ENCODE measurements at regions not wholly inside any gene's neighbourhood (a gene's known extent, or its start where the extent isn't known, plus 50 kb on each side); places are given as distances from the start of the nearest gene placed in this dataset.
"Not testable (repeated sequence)": the region's sequence is repeated elsewhere in the genome, so short reads cannot be mapped to it uniquely, and the experiment has no call there.

GRCh38 chr1:47661040-47661439, 223.2 kb downstream of the FOXD2 start:
- DNase-seq (ENCODE audit: low spot score): no peak

GRCh38 chr1:47662068-47662467, 224.2 kb downstream of the FOXD2 start:
- no peak for DNase-seq (ENCODE audit: low spot score)

GRCh38 chr1:47663286-47663685, 225.4 kb downstream of the FOXD2 start:
- DNase-seq (ENCODE audit: low spot score): peak; percentile 10

GRCh38 chr1:47664356-47664755, 226.5 kb downstream of the FOXD2 start:
- no peak for DNase-seq (ENCODE audit: low spot score)

GRCh38 chr1:47664896-47665295, 227.1 kb downstream of the FOXD2 start:
- not testable (repeated sequence) for DNase-seq (ENCODE audit: low spot score)

- DNase-seq (ENCODE audit: low spot score): peak; percentile 17
These were observed 231.3 kb downstream of the FOXD2 start for GRCh38 chr1:47669081-47669585.

- no peak for DNase-seq (ENCODE audit: low spot score)
These were observed 234.8 kb downstream of the FOXD2 start for GRCh38 chr1:47672622-47673021.

GRCh38 chr1:47674189-47674588, 236.3 kb downstream of the FOXD2 start:
- DNase-seq (ENCODE audit: low spot score): no peak

GRCh38 chr1:47675047-47675675, 237.3 kb downstream of the FOXD2 start:
- no peak for DNase-seq (ENCODE audit: low spot score)

GRCh38 chr1:47675721-47676120, 237.9 kb downstream of the FOXD2 start:
- DNase-seq (ENCODE audit: low spot score): no peak

GRCh38 chr1:47676311-47677054, 238.6 kb downstream of the FOXD2 start:
- no peak for DNase-seq (ENCODE audit: low spot score)

- DNase-seq (ENCODE audit: low spot score): no peak
These were observed 239.5 kb downstream of the FOXD2 start for GRCh38 chr1:47677241-47677940.

GRCh38 chr1:47678464-47678980, 240.7 kb downstream of the FOXD2 start:
- DNase-seq (ENCODE audit: low spot score): no peak

GRCh38 chr1:47679301-47679791, 241.5 kb downstream of the FOXD2 start:
- no peak for DNase-seq (ENCODE audit: low spot score)

- DNase-seq (ENCODE audit: low spot score): no peak
These were observed 242.0 kb downstream of the FOXD2 start for GRCh38 chr1:47679826-47680225.

- no peak for DNase-seq (ENCODE audit: low spot score)
These were observed 243.1 kb downstream of the FOXD2 start for GRCh38 chr1:47680815-47681475.

GRCh38 chr1:47681735-47682134, 243.9 kb downstream of the FOXD2 start:
- DNase-seq (ENCODE audit: low spot score): no peak

GRCh38 chr1:47682198-47682597, 244.4 kb downstream of the FOXD2 start:
- DNase-seq (ENCODE audit: low spot score): no peak

- DNase-seq (ENCODE audit: low spot score): no peak
These were observed 245.0 kb downstream of the FOXD2 start for GRCh38 chr1:47682786-47683350.

- no peak for DNase-seq (ENCODE audit: low spot score)
These were observed 245.6 kb downstream of the FOXD2 start for GRCh38 chr1:47683401-47683800.

- DNase-seq (ENCODE audit: low spot score): no peak
These were observed 246.7 kb downstream of the FOXD2 start for GRCh38 chr1:47684518-47684917.
